ENCODE measurements at regions not wholly inside any gene's neighbourhood (a gene's known extent, or its start where the extent isn't known, plus 50 kb on each side); places are given as distances from the start of the nearest gene placed in this dataset.

DNA sequence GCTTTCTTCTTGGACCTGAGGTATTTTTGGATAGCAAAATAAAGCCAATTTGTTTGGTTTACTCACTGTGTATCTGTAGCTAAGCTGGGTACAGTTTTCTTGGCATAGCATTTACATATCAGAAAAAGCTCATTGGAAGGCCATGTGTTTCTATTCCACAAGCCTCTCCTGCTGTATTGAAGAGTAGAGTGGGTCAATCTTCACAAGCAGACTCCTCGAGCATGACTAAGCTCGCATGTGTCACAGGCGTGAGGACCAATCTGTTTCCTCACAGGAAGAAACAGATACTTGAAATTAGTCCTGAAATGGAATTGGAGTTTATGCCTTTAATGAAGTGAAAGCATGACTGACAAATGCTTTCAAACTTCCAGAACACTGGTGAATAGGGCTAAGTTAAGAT lies 1279.0 kb upstream of the MAP3K7 start:
- TF ChIP-seq, protein P1, sequence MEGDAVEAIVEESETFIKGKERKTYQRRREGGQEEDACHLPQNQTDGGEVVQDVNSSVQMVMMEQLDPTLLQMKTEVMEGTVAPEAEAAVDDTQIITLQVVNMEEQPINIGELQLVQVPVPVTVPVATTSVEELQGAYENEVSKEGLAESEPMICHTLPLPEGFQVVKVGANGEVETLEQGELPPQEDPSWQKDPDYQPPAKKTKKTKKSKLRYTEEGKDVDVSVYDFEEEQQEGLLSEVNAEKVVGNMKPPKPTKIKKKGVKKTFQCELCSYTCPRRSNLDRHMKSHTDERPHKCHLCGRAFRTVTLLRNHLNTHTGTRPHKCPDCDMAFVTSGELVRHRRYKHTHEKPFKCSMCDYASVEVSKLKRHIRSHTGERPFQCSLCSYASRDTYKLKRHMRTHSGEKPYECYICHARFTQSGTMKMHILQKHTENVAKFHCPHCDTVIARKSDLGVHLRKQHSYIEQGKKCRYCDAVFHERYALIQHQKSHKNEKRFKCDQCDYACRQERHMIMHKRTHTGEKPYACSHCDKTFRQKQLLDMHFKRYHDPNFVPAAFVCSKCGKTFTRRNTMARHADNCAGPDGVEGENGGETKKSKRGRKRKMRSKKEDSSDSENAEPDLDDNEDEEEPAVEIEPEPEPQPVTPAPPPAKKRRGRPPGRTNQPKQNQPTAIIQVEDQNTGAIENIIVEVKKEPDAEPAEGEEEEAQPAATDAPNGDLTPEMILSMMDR (IDR thresholded peaks at IDR 0.05; ENCODE audit: low read depth, low read length), result no peak
- no peak for TF ChIP-seq EZH2phosphoT487 (IDR thresholded peaks at IDR 0.05; ENCODE audit: low read depth)

Measured in OCI-LY3 (cell line).